ENCODE measurements at regions not wholly inside any gene's neighbourhood (a gene's known extent, or its start where the extent isn't known, plus 50 kb on each side); places are given as distances from the start of the nearest gene placed in this dataset.

GRCh38 chr1:55777545-55777944 is 562.4 kb upstream of the USP24 start:
- Histone ChIP-seq H3K9me3 (peaks cover 0 to 5% (median 0%) of the 10 kb centered on the region in 4 donors), H3K4me3 (no peak overlapping the region), H3K27me3 (no peaks in the 10 kb centered on the region), H3K4me1 (peaks cover 0 to 26% (median 14%) of the 10 kb centered on the region in 4 donors), H3K27ac (replicated peaks in 1 of 4) (no peak overlapping the region), H3K36me3 (no peaks in the 10 kb centered on the region)
- intact Hi-C loops (cut with DNase I) = no loop called here
- 100% methylated on average over 2 of the region's 2 CpGs for WGBS
- no peak for TF ChIP-seq EP300 (IDR thresholded peaks at IDR 0.05)
- TF ChIP-seq CTCF (IDR thresholded peaks at IDR 0.05) = no peak
- no peak for TF ChIP-seq POLR2AphosphoS5 (IDR thresholded peaks at IDR 0.05)
- no peak for TF ChIP-seq POLR2A (IDR thresholded peaks at IDR 0.05; ENCODE audit: low read depth)
- DNase-seq (ENCODE audit: extremely low spot score) = no peak

- TF ChIP-seq POLR2A (IDR thresholded peaks at IDR 0.05; ENCODE audit: low read depth) = no peak
- TF ChIP-seq CTCF (IDR thresholded peaks at IDR 0.05) = no peak
- TF ChIP-seq POLR2AphosphoS5 (IDR thresholded peaks at IDR 0.05) = no peak
- TF ChIP-seq EP300 (IDR thresholded peaks at IDR 0.05) = no peak
- H3K27me3 ChIP-seq = no peaks in the 10 kb centered on the region
- H3K27ac ChIP-seq (replicated peaks in 1 of 4) = no peak overlapping the region
- peaks cover 0 to 5% (median 0%) of the 10 kb centered on the region in 4 donors for H3K9me3 ChIP-seq
- peaks cover 0 to 11% (median 5%) of the 10 kb centered on the region in 4 donors for H3K4me1 ChIP-seq
- intact Hi-C loops (cut with DNase I) = loop anchor here (2.0 kb wide), 1 partner anchor 50 kb away; no protein-coding TSS in a partner anchor
- WGBS = 67% methylated on average over 3 of the region's 3 CpGs
- H3K36me3 ChIP-seq = no peaks in the 10 kb centered on the region
- H3K4me3 ChIP-seq = no peak overlapping the region
- DNase-seq (ENCODE audit: extremely low spot score) = no peak
Observed at GRCh38 chr1:55775007-55775406, 559.8 kb upstream of the USP24 start.

GRCh38 chr1:55774446-55774845 is 559.3 kb upstream of the USP24 start:
- Histone ChIP-seq H3K36me3 (no peaks in the 10 kb centered on the region), H3K4me3 (no peak overlapping the region), H3K27me3 (no peaks in the 10 kb centered on the region), H3K27ac (replicated peaks in 1 of 4) (no peak overlapping the region), H3K9me3 (peaks cover 0 to 5% (median 0%) of the 10 kb centered on the region in 4 donors), H3K4me1 (peaks cover 0 to 11% (median 5%) of the 10 kb centered on the region in 4 donors)
- no peak for DNase-seq (ENCODE audit: extremely low spot score)
- intact Hi-C loops (cut with DNase I) = loop anchor here (2.0 kb wide), 1 partner anchor 50 kb away; no protein-coding TSS in a partner anchor
- WGBS = 97% methylated on average over 3 of the region's 3 CpGs
- no peak for TF ChIP-seq EP300 (IDR thresholded peaks at IDR 0.05)
- TF ChIP-seq POLR2AphosphoS5 (IDR thresholded peaks at IDR 0.05) = no peak
- no peak for TF ChIP-seq POLR2A (IDR thresholded peaks at IDR 0.05; ENCODE audit: low read depth)
- no peak for TF ChIP-seq CTCF (IDR thresholded peaks at IDR 0.05)

- WGBS = 61% methylated on average over 4 of the region's 4 CpGs
- intact Hi-C loops (cut with DNase I) = no loop called here
- TF ChIP-seq POLR2AphosphoS5 (IDR thresholded peaks at IDR 0.05) = peak in 1 of 2 donors; percentile 60
- TF ChIP-seq POLR2A (IDR thresholded peaks at IDR 0.05; ENCODE audit: low read depth) = no peak
- TF ChIP-seq CTCF (IDR thresholded peaks at IDR 0.05) = no peak
- TF ChIP-seq EP300 (IDR thresholded peaks at IDR 0.05) = no peak
- Histone ChIP-seq H3K4me1 (peaks cover 0 to 11% (median 5%) of the 10 kb centered on the region in 4 donors), H3K9me3 (peaks cover 0 to 5% (median 0%) of the 10 kb centered on the region in 4 donors), H3K27ac (replicated peaks in 1 of 4) (peak overlapping the region in 2 of 4 donors; percentile 37 to 38), H3K36me3 (no peaks in the 10 kb centered on the region), H3K27me3 (no peaks in the 10 kb centered on the region), H3K4me3 (no peak overlapping the region)
- no peak for DNase-seq (ENCODE audit: extremely low spot score)
Observed at GRCh38 chr1:55773211-55773940, 558.2 kb upstream of the USP24 start.
